Endothelial cell of umbilical vein (primary cell): ENCODE measurements at regions not wholly inside any gene's neighbourhood (a gene's known extent, or its start where the extent isn't known, plus 50 kb on each side); places are given as distances from the start of the nearest gene placed in this dataset.

ENCODE experiments used
- BruUV-seq: library from RNA; stranded (reverse); fragments of 400-500 nt; replicated peaks from 2 replicates; lab custom pipeline; 2021; lab: Mats Ljungman, UMichigan
- CTCF ChIA-PET: fragments of 300-600, 350-600 bp; sonication (Branson Sonifier 250); formaldehyde crosslinking; loops from one replicate; lab custom pipeline; 2021; ENCODE audit warnings: antibody characterized with exemption, inconsistent platforms; lab: Charles Lee
- POLR2A ChIA-PET: fragments of 300-600, 350-600 bp; sonication (Branson Sonifier 250); formaldehyde crosslinking; loops from one replicate; lab custom pipeline; 2021; ENCODE audit warnings: antibody characterized with exemption, inconsistent platforms; lab: Charles Lee
- DNase-seq: peaks from one replicate; pipeline ENCODE4 v3.0.0-alpha.2; 2011; ENCODE audit warnings: low read depth, low spot score
- FAIRE-seq: peaks from 2 replicates; lab custom pipeline; 2011; peaks lifted over from hg19 to GRCh38; lab: Jason Lieb, UNC
- H2AFZ ChIP-seq: 2 replicates; pipeline ENCODE4 v1.6.0; 2012; ENCODE audit warnings: low read depth, low read length, control low read depth, inconsistent platforms
- H3K27ac ChIP-seq: 2 replicates; pipeline ENCODE4 v1.5.1; 2011; ENCODE audit warnings: low read depth, mild to moderate bottlenecking, control low read depth, low read length, moderate library complexity; ENCODE audit not compliant: insufficient read depth
- H3K27me3 ChIP-seq, 2 experiments: 2 replicates each; pipeline versions ENCODE4 v1.6.0 to v1.6.1; 2011; ENCODE audit warnings: low read length in 2 of 2, mixed read lengths in 1 of 2; ENCODE audit not compliant: control insufficient read depth in 2 of 2, insufficient read depth in 2 of 2
- H3K36me3 ChIP-seq, 2 experiments: 2 replicates in 1 of 2; 3 replicates in 1 of 2; pipeline ENCODE4 v1.5.1; 2011; ENCODE audit warnings: low read length in 2 of 2, mild to moderate bottlenecking in 1 of 2, moderate library complexity in 1 of 2; ENCODE audit not compliant: control insufficient read depth in 2 of 2, insufficient read depth in 2 of 2; ENCODE audit errors: extremely low read depth in 1 of 2
- H3K4me1 ChIP-seq: 3 replicates; pipeline ENCODE4 v1.5.1; 2011; ENCODE audit warnings: mild to moderate bottlenecking, low read length; ENCODE audit not compliant: control insufficient read depth, insufficient read depth; ENCODE audit errors: extremely low read depth
- H3K4me2 ChIP-seq: 2 replicates; pipeline ENCODE4 v1.6.1; 2011; ENCODE audit warnings: low read length, control low read depth, mixed read lengths; ENCODE audit not compliant: insufficient read depth
- H3K4me3 ChIP-seq, 3 experiments: fragments of 200-600 bp in 1 of 3; sonication (generic), shearing (Covaris generic) in 1 of 3; replicated peaks in 1 of 3; 2 replicates each; pipeline ENCODE4 v1.5.1; 2011 to 2016; ENCODE audit warnings: control low read depth in 3 of 3, low read length in 3 of 3, mild to moderate bottlenecking in 2 of 3, inconsistent platforms in 1 of 3, low read depth in 1 of 3, moderate library complexity in 1 of 3; ENCODE audit not compliant: insufficient read depth in 1 of 3
- H3K79me2 ChIP-seq: 2 replicates; pipeline ENCODE4 v1.6.0; 2012; ENCODE audit warnings: low read length, inconsistent platforms; ENCODE audit not compliant: control insufficient read depth, insufficient read depth
- H3K9ac ChIP-seq: replicated peaks from 2 replicates; pipeline ENCODE3; 2011; ENCODE audit warnings: low read length, control low read depth; ENCODE audit not compliant: insufficient read depth; ENCODE audit errors: extremely low read depth
- H3K9me1 ChIP-seq: replicated peaks from 3 replicates; pipeline ENCODE4 v1.6.0; 2011; ENCODE audit warnings: mild to moderate bottlenecking, low read length; ENCODE audit not compliant: control insufficient read depth, insufficient read depth; ENCODE audit errors: extremely low read depth
- H3K9me3 ChIP-seq: replicated peaks from 2 replicates; pipeline ENCODE4 v1.5.1; 2012; ENCODE audit warnings: low read length, inconsistent platforms; ENCODE audit not compliant: control insufficient read depth, insufficient read depth
- H4K20me1 ChIP-seq: replicated peaks from 2 replicates; pipeline ENCODE3; 2011; ENCODE audit warnings: mild to moderate bottlenecking, low read length; ENCODE audit not compliant: control insufficient read depth, insufficient read depth; ENCODE audit errors: extremely low read depth
- EZH2 ChIP-seq: IDR thresholded peaks from 2 replicates; pipeline ENCODE4 v1.6.1; 2012; ENCODE audit warnings: borderline replicate concordance, low read depth, mild to moderate bottlenecking, moderate library complexity, low read length, inconsistent platforms; ENCODE audit not compliant: severe bottlenecking
- FOS ChIP-seq: IDR thresholded peaks from 2 replicates; pipeline ENCODE4 v1.6.1; 2011; ENCODE audit warnings: mild to moderate bottlenecking, low read length, moderate library complexity, borderline replicate concordance; ENCODE audit not compliant: insufficient read depth
- GATA2 ChIP-seq: IDR thresholded peaks from 2 replicates; pipeline ENCODE4 v1.7.0; 2011; ENCODE audit warnings: low read depth, mild to moderate bottlenecking, moderate library complexity, mixed read lengths, low read length; ENCODE audit not compliant: insufficient read length, insufficient read depth
- JUN ChIP-seq: IDR thresholded peaks from 2 replicates; pipeline ENCODE4 v1.6.1; 2011; ENCODE audit warnings: borderline replicate concordance, low read depth; ENCODE audit not compliant: insufficient read length, insufficient read depth
- MYC ChIP-seq: IDR thresholded peaks from one replicate; pipeline ENCODE4 v1.6.1; 2011; ENCODE audit warnings: mild to moderate bottlenecking, low read depth, low read length
- POLR2A ChIP-seq: IDR thresholded peaks from 2 replicates; pipeline ENCODE4 v1.6.1; 2012; ENCODE audit warnings: low read depth, mild to moderate bottlenecking, control low read depth, low read length
- POLR2AphosphoS5 ChIP-seq: IDR thresholded peaks from 2 replicates; pipeline ENCODE4 v1.6.1; 2012; ENCODE audit warnings: low read depth, mild to moderate bottlenecking, control low read depth, low read length, moderate library complexity; ENCODE audit not compliant: insufficient read depth
- dilution Hi-C: fragments of 300-500 bp; cut with MboI; formaldehyde crosslinking; loops from one replicate; pipeline ENCODE4 v1.15.0; 2019; ENCODE audit warnings: low sequenced_read_pairs; ENCODE audit not compliant: extremely low pct_ligation_motif_present
- intact Hi-C: fragments of 100-400 bp; cut with micrococcal nuclease; formaldehyde crosslinking; loops from one replicate; pipeline ENCODE4 v1.10.0; 2022
- TF ChIP-seq, protein P1 (sequence below): IDR thresholded peaks from 2 replicates; pipeline ENCODE4 v1.6.1; 2011; ENCODE audit not compliant: insufficient read depth, insufficient read length
- TF ChIP-seq, protein P2 (sequence below), 2 donors: IDR thresholded peaks; 1 replicate in 1 of 2; 2 replicates in 1 of 2; pipeline ENCODE4 v1.5.1; 2011; ENCODE audit warnings: low read length in 2 of 2, mild to moderate bottlenecking in 2 of 2, moderate library complexity in 2 of 2, control low read depth in 1 of 2, inconsistent platforms in 1 of 2, low read depth in 1 of 2; ENCODE audit not compliant: insufficient read depth in 1 of 2; ENCODE audit errors: extremely low read depth in 1 of 2

DNA sequence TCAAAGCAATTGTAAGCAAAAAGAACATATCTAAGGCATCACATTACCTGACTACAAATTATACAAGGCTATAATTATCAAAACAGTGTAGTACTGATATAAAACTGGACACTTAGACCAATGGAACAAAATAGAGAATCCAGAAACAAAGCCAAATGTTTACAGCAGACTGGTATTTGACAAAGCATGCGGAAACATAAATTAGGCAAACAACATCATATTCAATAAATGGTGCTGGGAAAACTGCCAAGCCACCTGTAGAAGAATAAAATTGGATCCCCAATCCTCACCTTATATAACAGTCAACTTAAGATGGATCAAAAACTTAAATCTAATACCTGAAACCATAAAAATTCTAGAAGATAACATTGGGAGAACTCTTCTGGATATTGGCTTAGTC, 240.8 kb upstream of the POM121L12 start:
- dilution Hi-C loops = no loop called here
- FAIRE-seq (no peak), DNase-seq (no peak)
- Histone ChIP-seq H3K27ac (no peak overlapping the region), H3K4me1 (no peaks in the 10 kb centered on the region), H3K9me1 (no peaks in the 10 kb centered on the region), H3K4me2 (no peak overlapping the region), H3K9me3 (no peaks in the 10 kb centered on the region), H3K27me3 (no peaks in the 10 kb centered on the region), H3K4me3 (no peak overlapping the region), H3K9ac (no peak overlapping the region), H3K36me3 (no peaks in the 10 kb centered on the region), H2AFZ (no peak overlapping the region), H3K79me2 (no peaks in the 10 kb centered on the region), H4K20me1 (no peaks in the 10 kb centered on the region)
- intact Hi-C loops = no loop called here
- BruUV-seq = no TSS peak
- POLR2A ChIA-PET = no interaction called here
- no peak for TF ChIP-seq EZH2
- no peak for TF ChIP-seq GATA2
- no peak for TF ChIP-seq POLR2AphosphoS5
- TF ChIP-seq JUN = no peak
- no peak for TF ChIP-seq MYC
- TF ChIP-seq POLR2A = no peak
- no peak for TF ChIP-seq FOS
- TF ChIP-seq, protein P1, sequence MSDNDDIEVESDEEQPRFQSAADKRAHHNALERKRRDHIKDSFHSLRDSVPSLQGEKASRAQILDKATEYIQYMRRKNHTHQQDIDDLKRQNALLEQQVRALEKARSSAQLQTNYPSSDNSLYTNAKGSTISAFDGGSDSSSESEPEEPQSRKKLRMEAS = no peak
- TF ChIP-seq, protein P2, sequence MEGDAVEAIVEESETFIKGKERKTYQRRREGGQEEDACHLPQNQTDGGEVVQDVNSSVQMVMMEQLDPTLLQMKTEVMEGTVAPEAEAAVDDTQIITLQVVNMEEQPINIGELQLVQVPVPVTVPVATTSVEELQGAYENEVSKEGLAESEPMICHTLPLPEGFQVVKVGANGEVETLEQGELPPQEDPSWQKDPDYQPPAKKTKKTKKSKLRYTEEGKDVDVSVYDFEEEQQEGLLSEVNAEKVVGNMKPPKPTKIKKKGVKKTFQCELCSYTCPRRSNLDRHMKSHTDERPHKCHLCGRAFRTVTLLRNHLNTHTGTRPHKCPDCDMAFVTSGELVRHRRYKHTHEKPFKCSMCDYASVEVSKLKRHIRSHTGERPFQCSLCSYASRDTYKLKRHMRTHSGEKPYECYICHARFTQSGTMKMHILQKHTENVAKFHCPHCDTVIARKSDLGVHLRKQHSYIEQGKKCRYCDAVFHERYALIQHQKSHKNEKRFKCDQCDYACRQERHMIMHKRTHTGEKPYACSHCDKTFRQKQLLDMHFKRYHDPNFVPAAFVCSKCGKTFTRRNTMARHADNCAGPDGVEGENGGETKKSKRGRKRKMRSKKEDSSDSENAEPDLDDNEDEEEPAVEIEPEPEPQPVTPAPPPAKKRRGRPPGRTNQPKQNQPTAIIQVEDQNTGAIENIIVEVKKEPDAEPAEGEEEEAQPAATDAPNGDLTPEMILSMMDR (IDR thresholded peaks at IDR 0.05; ENCODE audit: extremely low read depth in 1 of 2, insufficient read depth in 1 of 2, low read depth in 1 of 2, low read length in 2 of 2) = no peak
- CTCF ChIA-PET = no interaction called here
